ENCODE measurements at regions not wholly inside any gene's neighbourhood (a gene's known extent, or its start where the extent isn't known, plus 50 kb on each side); places are given as distances from the start of the nearest gene placed in this dataset.
"Not testable (repeated sequence)": the region's sequence is repeated elsewhere in the genome, so short reads cannot be mapped to it uniquely, and the experiment has no call there.

DNA sequence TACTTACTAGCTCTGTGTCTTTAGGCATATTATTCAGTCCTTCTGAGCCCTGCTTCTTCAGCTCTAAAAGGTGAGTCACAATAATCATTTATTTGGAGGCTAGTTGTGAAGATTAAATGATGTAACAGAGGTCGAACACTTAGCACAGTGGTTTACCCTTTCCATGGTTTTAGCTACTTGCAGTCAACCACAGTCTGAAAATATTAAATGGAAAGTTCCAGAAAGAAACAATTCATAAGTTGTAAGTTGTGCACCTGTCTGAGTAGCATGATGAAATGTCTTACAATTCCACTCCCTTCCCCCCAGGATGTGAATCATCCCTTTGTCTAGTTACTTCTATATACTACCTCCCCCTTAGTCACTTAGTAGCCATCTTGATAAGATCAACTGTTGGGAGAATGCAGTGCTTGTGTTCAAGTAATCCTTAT, 217.6 kb upstream of the THUMPD2 start:
- DNase-seq (ENCODE audit: low read depth), result no peak

GRCh38 chr2:39995005-39995737, 216.1 kb upstream of the THUMPD2 start:
- DNase-seq (ENCODE audit: low read depth), result no peak

DNA sequence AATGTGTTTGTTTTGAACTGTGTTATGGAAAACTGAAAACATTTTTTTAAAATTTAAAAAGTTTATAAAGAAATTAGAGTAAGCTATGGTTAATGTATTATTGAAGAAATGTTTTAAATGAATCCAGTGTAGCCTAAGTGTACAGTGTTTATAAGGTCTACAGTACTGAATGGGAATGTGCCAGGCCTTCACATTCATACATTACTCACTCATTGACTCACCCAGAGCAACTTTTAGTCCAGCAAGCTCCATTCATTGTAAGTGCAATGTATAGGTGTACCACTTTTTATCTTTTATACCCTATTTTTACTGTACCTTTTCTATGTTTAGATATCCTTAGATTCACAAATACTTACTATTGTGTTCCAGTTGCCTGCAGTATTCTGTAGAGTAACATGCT, 215.1 kb upstream of the THUMPD2 start:
- DNase-seq (ENCODE audit: low read depth), result peak; percentile 54

- no peak for DNase-seq (ENCODE audit: low read depth)
Measured at GRCh38 chr2:39991298-39991697, 212.2 kb upstream of the THUMPD2 start.

GRCh38 chr2:39990335-39990900, 211.4 kb upstream of the THUMPD2 start:
- DNase-seq (ENCODE audit: low read depth), result no peak

DNA sequence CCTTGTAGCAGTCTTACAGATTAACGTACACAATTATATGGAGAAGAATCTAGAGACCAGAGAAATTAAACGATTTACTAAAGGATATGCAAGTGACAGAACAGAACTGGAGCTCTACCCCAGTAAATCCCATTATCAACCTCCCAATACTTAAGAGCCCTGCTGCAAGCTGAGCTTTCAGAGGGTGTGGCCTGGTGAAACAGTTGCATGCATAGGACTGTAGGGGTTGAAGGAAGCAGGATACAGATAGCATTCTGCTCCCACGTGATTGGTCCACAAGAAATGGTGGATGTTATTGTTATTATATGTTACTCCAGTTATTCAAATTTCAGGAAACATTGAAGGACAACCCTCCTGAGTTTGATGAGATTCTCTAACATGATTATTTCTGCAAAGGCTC, 210.8 kb upstream of the THUMPD2 start:
- DNase-seq (ENCODE audit: low read depth), result no peak

- peak; percentile 24 for DNase-seq (ENCODE audit: low read depth)
Measured at GRCh38 chr2:39981883-39982311, 202.8 kb upstream of the THUMPD2 start.

DNA sequence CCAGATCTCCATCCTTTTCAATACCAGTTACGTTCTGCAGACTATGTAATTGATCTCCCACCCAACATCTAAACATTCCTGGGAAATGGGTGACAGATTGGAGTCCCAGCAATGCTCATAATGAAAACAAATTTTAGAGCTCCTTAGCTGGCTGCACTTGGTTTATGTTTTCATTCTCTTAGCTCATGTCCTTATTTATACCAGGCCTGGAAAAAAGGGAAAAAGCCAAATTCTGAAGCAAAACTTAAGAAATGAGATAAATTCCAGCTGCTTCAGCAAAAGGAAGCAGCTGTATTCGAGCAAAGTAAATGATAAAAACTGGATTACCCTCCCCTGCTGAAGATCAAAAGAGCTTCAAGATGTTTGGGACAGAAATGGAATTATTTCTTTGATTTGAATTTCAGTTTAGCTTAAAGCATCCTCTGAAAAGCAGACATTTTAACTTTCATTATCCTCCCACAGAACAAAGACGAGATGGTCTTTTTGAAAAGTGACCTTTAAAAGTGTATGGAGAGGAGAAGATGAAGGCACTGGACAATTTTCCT, 196.5 kb upstream of the THUMPD2 start:
- DNase-seq (ENCODE audit: low read depth), result no peak

DNA sequence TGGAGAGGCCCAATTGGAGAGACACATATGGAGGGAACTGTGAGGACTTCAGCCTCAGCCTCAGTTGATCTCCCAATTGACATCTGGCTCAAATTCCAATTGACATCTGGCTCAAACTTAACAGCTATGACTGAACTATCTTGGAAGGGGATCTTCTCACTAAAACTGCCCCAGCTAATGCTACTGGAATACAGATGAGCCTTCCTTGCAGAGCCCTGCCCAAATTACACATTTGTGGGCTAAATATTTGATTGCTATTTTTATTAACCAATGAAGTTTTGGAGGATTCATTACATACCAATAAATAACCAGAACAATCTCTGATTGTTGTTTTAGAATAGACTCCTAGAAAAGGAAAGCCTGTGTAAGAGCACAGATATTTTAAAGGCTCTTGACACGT, 189.0 kb upstream of the THUMPD2 start:
- no peak for DNase-seq (ENCODE audit: low read depth)

DNA sequence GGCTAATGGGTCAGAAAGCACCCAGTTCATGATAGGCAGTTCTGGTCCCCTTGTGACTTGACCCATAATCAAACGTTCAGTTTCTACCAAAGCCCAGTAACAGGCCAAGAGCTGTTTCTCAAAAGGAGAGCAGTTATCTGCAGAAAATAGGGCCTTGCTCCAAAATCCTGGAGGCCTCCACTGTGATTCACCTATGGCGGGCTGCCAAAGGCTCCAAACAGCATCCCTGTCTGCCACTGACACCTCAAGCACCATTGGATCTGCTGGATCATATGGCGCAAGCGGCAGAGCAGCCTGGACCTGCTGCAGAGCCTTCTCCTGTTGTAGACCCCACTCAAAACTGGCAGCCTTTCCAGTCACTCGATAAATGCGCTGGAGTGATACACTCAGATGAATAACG, 181.6 kb upstream of the THUMPD2 start:
- DNase-seq (ENCODE audit: low read depth), result not testable (repeated sequence)

GRCh38 chr2:39954346-39954745, 175.3 kb upstream of the THUMPD2 start:
- DNase-seq (ENCODE audit: low read depth), result no peak

GRCh38 chr2:39949131-39949530, 170.1 kb upstream of the THUMPD2 start:
- DNase-seq (ENCODE audit: low read depth), result no peak

- peak; percentile 69 for DNase-seq (ENCODE audit: low read depth)
Measured at GRCh38 chr2:39948016-39948719, 169.1 kb upstream of the THUMPD2 start.

GRCh38 chr2:39947294-39948015, 168.4 kb upstream of the THUMPD2 start:
- DNase-seq (ENCODE audit: low read depth), result no peak

DNA sequence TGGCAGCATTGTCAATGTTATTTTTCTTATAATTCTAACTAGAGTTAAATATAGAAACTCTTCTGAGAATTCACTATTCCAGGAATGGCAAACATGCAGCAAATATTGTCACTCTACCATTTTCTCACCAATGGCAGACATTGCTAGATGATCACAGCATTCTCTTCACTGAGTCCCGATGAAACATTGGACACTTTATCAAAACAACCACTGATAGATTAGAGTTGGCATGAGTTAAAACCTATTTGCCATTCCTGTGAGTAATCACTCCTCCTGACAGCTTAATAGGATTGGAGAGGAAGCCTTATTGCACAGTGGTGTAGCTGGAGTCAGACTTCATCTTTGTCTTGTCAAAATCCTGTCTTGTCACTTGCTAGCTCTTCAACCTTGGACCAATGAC, 163.9 kb upstream of the THUMPD2 start:
- peak; percentile 79 for DNase-seq (ENCODE audit: low read depth)

GRCh38 chr2:39938035-39938835, 159.2 kb upstream of the THUMPD2 start:
- peak; percentile 86 for DNase-seq (ENCODE audit: low read depth)

DNA sequence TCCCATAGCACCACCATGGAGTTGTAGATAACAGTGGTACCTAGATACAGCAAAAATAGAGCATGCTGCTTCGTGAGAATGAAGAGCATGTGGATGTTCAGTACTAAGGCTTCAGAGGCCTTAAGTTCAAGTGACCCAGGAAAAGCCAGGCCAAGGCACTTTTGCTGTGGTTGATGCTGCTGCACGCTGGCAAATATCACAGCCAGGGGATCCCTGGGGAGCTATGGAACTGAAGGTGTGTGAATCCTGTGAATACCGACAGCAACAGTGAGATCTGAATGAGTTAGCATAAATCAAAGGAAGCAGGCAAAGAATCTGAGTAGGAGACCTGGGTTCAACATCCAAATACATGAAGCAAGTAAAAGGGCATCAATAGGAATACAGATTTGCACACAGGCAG, 158.6 kb upstream of the THUMPD2 start:
- no peak for DNase-seq (ENCODE audit: low read depth)

DNA sequence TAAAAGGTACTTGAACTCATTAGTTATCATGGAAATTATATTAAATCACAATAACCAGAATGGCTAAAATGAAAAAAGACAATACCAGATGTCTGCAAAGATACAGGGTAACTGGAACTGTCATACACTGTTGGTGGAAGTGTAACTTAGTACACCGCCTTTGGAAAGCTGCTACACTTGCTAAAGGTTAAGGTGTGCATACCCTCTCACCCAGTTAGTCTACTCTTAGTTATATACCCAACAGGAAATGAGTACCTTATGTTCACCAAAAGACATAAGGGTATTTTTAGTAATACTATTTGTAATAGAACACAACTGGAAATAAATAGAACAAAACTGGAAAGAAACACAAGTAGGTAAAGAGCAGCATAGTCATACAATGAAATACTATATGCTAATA, 155.8 kb upstream of the THUMPD2 start:
- no peak for DNase-seq (ENCODE audit: low read depth)

DNA sequence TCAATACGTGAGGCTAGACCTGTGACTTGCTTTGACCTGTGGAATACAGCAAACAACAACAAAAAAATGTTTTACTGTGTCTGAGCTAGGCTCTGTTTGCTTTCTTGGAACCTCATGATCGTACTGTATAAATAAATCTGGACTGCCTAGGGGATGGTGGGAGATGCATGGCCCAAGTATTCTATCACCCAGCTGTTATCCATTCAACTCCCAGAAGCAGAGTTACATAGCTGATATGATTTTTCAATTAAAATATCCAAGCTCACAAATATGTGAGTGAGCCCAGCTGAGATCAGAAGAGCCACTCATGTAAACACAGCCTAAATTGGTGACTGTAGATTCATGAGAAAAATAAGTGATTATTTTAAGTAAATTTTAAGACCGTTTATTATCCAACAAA, 154.1 kb upstream of the THUMPD2 start:
- no peak for DNase-seq (ENCODE audit: low read depth)

- DNase-seq (ENCODE audit: low read depth), result no peak
Measured at GRCh38 chr2:39932198-39932597, 153.1 kb upstream of the THUMPD2 start.

DNA sequence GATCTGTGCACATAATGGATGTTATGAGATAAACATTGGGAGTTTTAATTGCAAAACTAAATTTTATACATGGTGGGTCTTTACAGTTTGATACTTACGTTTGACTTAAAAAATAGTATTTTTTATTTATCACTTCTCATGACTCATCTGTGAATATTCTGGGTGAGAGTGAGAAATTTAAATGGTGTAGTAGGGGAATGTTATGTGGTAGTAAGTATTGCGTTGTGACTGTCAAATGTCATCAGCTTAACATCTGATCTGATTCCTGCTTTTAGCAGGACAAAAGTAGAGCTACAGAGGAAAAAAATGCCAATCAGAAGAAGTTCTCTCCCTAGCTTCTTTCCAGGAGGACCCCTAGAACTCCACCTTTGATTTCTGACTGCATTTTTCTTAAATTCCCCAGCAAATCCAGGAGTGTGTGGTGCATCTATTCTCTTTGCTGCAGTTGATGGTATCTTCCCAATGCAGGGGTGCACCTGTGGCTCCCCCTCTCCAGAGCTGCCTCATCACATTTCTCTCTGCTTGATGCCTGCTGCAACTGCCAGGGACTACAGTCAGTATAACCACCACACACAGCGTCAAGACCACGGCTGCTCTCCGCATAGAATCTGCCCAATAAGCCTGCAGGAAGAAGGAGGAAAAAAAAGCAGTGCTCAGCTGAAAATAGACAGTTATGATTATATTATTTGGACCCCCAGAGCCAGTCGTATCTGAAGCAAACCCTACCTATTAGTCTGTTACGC, 151.3 kb upstream of the THUMPD2 start:
- no peak for DNase-seq (ENCODE audit: low read depth)

All from GM04504 (cell line).